HG03175 (cell line): ENCODE measurements at regions not wholly inside any gene's neighbourhood (a gene's known extent, or its start where the extent isn't known, plus 50 kb on each side); places are given as distances from the start of the nearest gene placed in this dataset.
"Not testable (repeated sequence)": the region's sequence is repeated elsewhere in the genome, so short reads cannot be mapped to it uniquely, and the experiment has no call there.

ENCODE experiments used
- ATAC-seq: cut with Tn5 transposase; IDR thresholded peaks from one replicate; pipeline ENCODE4 v1.9.1; 2021; ENCODE audit warnings: mild to moderate bottlenecking, moderate library complexity; ENCODE audit not compliant: unreplicated experiment

DNA sequence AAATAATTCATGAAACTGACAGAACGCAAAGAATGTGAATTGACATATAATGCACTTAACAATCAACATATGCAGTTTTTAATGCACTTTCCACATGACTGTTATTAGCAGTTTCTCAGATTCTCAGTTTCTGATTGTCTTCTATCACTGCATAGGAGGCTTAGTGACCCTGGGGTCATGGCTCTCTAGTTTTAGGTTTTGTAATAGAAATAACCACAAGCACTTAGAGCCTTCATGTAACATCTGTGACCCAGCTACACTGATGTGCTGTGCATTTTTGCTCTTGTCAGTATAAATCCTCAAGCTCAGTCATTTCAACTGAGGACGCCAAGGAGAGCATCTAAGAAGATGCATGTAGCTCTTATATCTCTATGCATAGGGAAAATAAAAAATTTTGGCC lies 163.1 kb upstream of the IZUMO3 start:
- no peak for ATAC-seq

DNA sequence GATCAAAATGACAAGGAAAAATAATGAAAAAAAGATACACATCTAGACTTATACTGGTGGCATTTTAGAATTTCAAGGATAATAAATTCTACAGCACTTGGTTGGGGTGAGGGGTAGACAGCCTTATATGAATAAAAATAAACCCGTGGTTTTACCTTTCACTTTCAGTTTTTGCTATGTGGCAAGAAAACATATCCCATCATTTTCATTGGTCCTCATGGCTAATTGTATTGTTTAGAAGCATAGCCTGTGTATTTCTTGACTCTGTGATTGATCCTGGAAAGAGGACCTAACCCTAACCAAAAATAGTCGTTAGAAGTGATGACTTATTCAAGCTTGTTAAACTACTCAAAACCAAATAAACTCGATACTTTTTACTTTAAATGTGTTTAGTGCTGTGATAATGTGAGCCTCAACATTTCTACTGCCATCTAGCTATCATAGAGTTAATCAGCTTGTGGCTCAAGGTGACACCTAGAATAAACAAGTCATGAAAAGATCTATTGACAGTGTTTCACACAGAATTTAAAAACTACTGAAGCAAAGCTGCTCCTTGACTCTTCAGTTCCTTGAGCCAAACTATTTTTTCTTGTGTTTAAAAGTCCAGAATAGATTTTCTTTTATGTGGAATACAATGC lies 153.3 kb upstream of the IZUMO3 start:
- no peak for ATAC-seq

DNA sequence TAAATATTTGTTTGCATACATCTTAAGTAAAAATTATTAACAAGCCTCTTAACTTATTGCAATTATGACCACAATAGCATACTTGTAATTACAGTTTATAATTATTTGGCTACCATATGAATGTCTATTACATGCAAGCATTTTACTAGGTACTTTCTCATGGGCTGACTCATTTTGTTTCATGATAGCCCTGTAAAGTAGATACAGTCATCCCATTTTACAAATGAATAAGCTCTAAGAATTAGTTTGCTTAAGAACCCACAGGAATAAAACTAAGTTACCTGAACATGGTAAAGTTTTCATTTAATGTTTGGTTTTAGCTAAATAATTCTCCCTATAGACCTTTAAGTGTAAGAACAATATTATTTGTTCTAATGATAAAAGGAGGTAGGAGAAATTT lies 126.6 kb upstream of the IZUMO3 start:
- ATAC-seq, result no peak

DNA sequence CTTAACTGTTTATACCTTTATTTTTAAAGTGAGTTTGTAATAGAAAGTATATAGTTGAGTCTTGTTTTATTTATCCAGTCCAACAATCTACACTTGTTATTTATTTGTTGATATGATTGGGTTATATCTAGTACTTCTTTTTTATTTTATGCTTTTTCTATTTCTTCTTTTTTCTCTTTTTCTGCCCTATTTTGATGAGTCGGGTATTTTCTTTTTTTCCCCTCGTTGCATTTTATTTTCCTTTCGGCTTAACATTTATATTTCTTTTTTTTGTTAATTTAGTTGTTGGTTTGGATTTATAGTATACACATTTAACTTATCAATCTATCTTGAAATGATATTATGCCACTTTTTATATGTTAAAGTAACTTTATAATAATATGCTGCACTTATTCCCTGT lies 111.7 kb upstream of the IZUMO3 start:
- ATAC-seq, result no peak

DNA sequence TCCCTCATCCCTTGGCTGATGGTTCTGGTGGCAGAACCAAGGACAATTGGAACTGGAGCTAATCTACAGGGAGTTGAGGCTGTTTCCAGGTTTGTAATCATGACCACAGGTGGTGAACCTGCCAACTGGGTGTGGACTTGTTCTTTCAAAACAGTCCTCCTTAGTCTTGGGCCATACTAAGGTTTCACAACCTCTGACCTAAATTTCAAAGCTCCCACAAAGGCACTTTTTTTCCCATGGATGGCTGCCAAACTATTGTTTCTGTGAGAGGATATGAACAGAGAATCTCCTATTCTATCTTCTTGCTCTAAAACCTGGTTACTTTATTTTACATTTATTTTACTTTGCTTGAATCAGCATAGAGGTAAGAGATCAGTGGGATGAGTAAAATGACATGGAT lies 106.5 kb upstream of the IZUMO3 start:
- no peak for ATAC-seq

DNA sequence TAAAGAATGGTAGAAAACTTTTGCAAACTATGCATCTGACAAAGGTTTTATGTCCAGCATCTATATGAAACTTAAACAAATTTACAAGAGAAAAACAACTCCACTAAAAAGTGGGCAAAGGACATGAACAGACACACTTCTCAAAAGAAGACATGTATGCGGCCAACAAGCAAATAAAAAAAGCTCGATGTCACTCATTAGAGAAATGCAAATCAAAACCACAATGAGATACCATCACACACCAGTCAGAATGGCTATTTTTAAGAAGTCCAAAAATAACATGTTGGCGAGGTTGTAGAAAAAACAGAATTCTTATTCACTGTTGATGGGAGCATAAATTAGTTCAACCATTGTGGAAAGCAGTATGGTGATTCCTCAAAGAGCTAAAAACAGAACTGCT lies 83.1 kb upstream of the IZUMO3 start:
- ATAC-seq, result not testable (repeated sequence)

DNA sequence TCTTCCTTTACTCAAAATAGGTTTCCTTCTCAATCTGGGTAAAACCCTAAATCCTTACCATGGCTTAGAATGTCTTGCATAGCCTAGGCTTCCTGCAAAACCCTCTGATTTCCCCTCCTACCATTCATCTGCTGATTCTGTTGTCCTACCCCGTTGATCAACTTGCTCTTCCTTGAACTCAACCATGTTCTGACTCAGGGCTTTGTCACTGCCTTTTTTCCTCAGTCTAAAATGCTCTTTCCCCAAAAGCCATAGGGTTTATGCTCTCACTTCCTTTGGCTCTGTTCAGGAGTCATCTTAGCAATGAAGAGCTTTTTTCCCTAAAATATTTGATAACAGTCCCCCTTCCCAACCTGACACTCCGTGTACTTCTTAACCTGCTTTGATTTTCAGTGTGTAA lies 79.4 kb upstream of the IZUMO3 start:
- no peak for ATAC-seq

DNA sequence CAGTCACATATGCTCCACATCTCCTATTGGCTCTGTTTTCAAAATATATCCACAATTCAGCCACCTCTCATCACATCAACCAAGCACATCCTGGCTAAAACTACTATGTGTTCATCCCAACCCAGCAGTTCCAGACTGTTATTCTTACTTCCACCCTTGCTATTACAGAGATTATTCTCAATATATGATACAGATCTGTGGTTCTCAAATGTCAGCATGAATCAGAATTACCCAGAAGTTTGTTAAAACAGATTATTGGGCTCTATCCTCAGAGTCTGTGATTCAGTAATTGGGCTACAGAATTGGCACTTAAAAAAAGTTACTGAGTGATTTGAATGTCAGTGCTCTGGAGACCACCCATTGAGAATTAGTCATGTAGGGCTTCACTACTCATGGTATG lies 78.8 kb upstream of the IZUMO3 start:
- no peak for ATAC-seq

DNA sequence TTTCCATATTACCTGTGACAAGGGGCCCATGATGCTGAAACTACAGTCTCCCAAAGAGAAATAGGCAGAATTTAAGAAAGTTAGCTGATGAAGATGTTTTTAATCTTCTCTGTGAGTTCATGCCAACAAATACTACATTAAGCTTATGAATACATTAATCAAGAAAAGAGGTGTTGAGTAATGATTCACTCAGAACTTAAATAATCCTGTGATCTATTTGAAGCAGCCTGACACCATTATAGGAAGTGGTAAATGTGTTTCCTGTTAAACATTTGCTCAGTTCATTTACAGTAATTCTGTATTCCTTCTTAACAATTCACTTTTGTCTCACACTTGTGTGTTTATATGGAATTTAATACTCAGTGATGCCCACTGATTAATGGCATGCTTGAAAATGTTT lies 75.0 kb upstream of the IZUMO3 start:
- no peak for ATAC-seq

DNA sequence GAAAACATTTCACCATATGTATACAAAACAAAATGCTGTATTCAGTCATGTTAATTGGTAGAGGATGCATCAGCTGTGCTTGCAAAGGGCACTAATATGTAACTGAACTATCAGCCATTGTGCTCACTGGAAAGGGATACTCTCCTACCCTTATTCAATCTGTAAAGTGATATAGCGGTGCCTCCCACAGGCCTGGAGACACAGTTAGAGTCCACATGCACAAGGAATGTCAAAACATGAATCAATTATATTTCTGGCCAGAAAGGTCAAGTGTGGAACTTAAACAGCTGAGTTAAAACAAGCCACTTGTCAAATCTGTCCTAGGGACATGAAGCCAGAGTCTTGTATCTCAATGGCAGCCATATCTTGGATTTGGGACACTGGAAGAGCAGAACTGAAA lies 71.2 kb upstream of the IZUMO3 start:
- no peak for ATAC-seq

DNA sequence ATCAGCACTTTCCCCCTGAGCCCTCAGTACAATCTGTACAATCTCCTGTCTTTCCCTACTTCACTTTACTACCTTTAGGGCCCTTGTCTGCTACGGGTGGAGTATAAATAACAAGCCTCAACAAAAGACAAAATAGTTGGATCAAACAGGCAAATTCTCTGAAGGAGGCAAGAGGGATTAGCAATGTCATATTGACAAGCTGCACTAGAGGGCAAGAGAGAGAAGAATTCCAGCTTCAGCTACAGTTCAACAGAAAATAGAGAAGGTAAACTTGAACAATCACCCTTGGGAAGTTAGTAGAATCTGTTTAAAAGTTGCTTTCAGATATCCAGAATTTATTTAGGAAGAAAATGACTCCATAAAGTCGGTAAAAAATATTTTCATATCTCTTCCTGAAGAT lies 68.4 kb upstream of the IZUMO3 start:
- ATAC-seq, result no peak

DNA sequence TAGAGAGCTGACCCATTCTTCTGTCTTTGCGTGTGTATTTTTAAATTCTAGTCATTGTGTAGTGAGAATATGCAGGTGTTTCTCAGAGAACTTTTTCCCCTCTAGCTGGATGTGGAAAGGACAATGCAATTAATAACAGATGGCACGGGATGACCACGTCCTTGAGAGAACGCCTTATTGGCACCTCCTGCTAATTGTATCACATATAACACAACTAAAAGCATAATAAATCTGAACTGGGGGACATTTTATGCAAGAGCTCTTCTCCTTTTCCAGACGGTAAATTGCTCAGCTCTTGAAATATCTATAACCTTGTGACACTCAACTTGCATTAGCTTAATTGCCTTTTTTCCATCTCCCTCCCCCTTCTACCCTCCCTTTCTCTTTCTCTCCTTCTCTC lies 62.9 kb upstream of the IZUMO3 start:
- no peak for ATAC-seq

DNA sequence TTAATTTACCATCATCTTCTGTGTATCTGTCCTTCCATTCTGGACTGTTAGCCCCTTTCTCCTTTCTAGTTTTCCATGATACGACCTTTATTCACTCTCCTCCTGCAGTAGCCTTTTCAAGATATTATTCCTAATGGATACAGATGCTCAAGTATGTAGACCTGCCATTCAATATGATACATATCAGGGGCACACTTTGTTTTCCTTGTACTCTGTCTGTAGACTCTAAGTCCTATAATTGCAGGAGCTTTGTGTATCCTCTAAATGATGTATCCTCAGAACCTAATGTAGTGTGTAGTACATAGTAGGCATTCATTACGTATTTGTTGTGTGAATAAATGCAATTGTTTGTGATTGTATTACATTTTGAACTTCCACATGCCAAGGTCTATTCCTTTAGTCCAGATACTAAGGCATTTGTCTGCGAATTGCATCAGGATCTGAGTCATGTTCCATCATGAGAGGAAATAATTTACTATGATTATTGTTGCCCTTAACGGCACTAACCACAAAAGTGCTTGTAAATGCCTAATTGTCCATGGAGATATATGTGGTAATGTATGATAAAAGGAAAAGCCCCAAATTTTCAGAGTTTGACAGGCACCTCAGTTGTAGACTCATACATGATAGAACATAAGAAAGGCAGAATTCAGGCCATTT lies 57.1 kb upstream of the IZUMO3 start:
- ATAC-seq, result no peak
